RWPE2 (cell line): ENCODE measurements at regions not wholly inside any gene's neighbourhood (a gene's known extent, or its start where the extent isn't known, plus 50 kb on each side); places are given as distances from the start of the nearest gene placed in this dataset.

Experiments used
- ATAC-seq: fragments of 200-7000 bp; cut with Tn5 transposase; 3 replicates; pipeline ENCODE4 v1.9.1; 2021; ENCODE audit warnings: low read depth
- DNase-seq: peaks from one replicate; pipeline ENCODE4 v3.0.0-alpha.2; 2020; ENCODE audit warnings: low spot score
- H3K27ac ChIP-seq: fragments of 450-650 bp; 2 replicates; pipeline ENCODE4 v1.5.1; 2017; ENCODE audit warnings: mild to moderate bottlenecking; ENCODE audit not compliant: poor library complexity, severe bottlenecking
- H3K27me3 ChIP-seq: fragments of 250-450 bp; sonication (Bioruptor Pico); 2 replicates; pipeline ENCODE4 v1.5.1; 2021; ENCODE audit warnings: mild to moderate bottlenecking, moderate library complexity; ENCODE audit not compliant: insufficient read depth, poor library complexity, severe bottlenecking
- H3K36me3 ChIP-seq: fragments of 250-450 bp; sonication (Bioruptor Pico); 2 replicates; pipeline ENCODE4 v1.5.1; 2020; ENCODE audit warnings: low read depth, mild to moderate bottlenecking, moderate library complexity
- H3K4me1 ChIP-seq: fragments of 250-450 bp; sonication (Bioruptor Pico); 2 replicates; pipeline ENCODE4 v1.5.1; 2021; ENCODE audit warnings: mild to moderate bottlenecking, moderate library complexity; ENCODE audit not compliant: insufficient read depth, poor library complexity, severe bottlenecking
- H3K4me3 ChIP-seq: fragments of 250-450 bp; sonication (Bioruptor Pico); 2 replicates; pipeline ENCODE4 v1.5.1; 2021; ENCODE audit warnings: mild to moderate bottlenecking, moderate library complexity; ENCODE audit not compliant: severe bottlenecking
- H3K9me3 ChIP-seq: fragments of 250-450 bp; sonication (Bioruptor Pico); 2 replicates; pipeline ENCODE4 v1.5.1; 2021; ENCODE audit warnings: mild to moderate bottlenecking, moderate library complexity; ENCODE audit not compliant: severe bottlenecking
- CTCF ChIP-seq: fragments of 450-650 bp; IDR thresholded peaks from one replicate; pipeline ENCODE4 v1.5.1; 2017; ENCODE audit warnings: mild to moderate bottlenecking, moderate library complexity; ENCODE audit not compliant: poor library complexity, severe bottlenecking

- Histone ChIP-seq H3K36me3 (no peaks in the 10 kb centered on the region), H3K27me3 (no peaks in the 10 kb centered on the region), H3K4me3 (no peak overlapping the region), H3K4me1 (no peaks in the 10 kb centered on the region), H3K27ac (no peak overlapping the region), H3K9me3 (no peaks in the 10 kb centered on the region)
- no peak for DNase-seq
- no peak for TF ChIP-seq CTCF
- ATAC-seq = no peak
Measured at GRCh38 chr2:114248648-114249047, 193.8 kb upstream of the DPP10 start.

- Histone ChIP-seq H3K27me3 (no peaks in the 10 kb centered on the region), H3K9me3 (no peaks in the 10 kb centered on the region), H3K4me1 (no peaks in the 10 kb centered on the region), H3K36me3 (no peaks in the 10 kb centered on the region), H3K27ac (no peak overlapping the region), H3K4me3 (no peak overlapping the region)
- DNase-seq = no peak
- no peak for ATAC-seq
- no peak for TF ChIP-seq CTCF
Measured at GRCh38 chr2:114252713-114253112, 189.7 kb upstream of the DPP10 start.

GRCh38 chr2:114254875-114255274, 187.6 kb upstream of the DPP10 start:
- TF ChIP-seq CTCF = no peak
- Histone ChIP-seq H3K36me3 (no peaks in the 10 kb centered on the region), H3K4me3 (no peak overlapping the region), H3K27me3 (no peaks in the 10 kb centered on the region), H3K4me1 (no peaks in the 10 kb centered on the region), H3K9me3 (no peaks in the 10 kb centered on the region), H3K27ac (no peak overlapping the region)
- DNase-seq (no peak), ATAC-seq (no peak)

GRCh38 chr2:114259389-114259788, 183.1 kb upstream of the DPP10 start:
- Histone ChIP-seq H3K4me3 (no peak overlapping the region), H3K27me3 (peaks cover 3% of the 10 kb centered on the region), H3K9me3 (no peaks in the 10 kb centered on the region), H3K36me3 (no peaks in the 10 kb centered on the region), H3K4me1 (no peaks in the 10 kb centered on the region), H3K27ac (no peak overlapping the region)
- ATAC-seq (no peak), DNase-seq (no peak)
- no peak for TF ChIP-seq CTCF

GRCh38 chr2:114261366-114261765, 181.1 kb upstream of the DPP10 start:
- no peak overlapping the region for H3K27ac ChIP-seq
- H3K27me3 ChIP-seq = peaks cover 3% of the 10 kb centered on the region
- DNase-seq (no peak), ATAC-seq (no peak)
- no peaks in the 10 kb centered on the region for H3K4me1 ChIP-seq
- TF ChIP-seq CTCF = no peak
- no peak overlapping the region for H3K4me3 ChIP-seq
- no peaks in the 10 kb centered on the region for H3K36me3 ChIP-seq
- H3K9me3 ChIP-seq = no peaks in the 10 kb centered on the region
